SK-N-SH (cell line): ENCODE measurements at regions not wholly inside any gene's neighbourhood (a gene's known extent, or its start where the extent isn't known, plus 50 kb on each side); places are given as distances from the start of the nearest gene placed in this dataset.

Experiments used
- CTCF ChIA-PET: fragments of 300-600, 350-600 bp; formaldehyde crosslinking; extraction: SDS; loops from one replicate; lab custom pipeline; 2021; lab: Yijun Ruan, JAX
- POLR2A ChIA-PET: fragments of 350-600 bp; sonication (Branson Sonifier 250); formaldehyde crosslinking; extraction: SDS; loops from one replicate; lab custom pipeline; 2020; ENCODE audit warnings: antibody characterized with exemption, inconsistent platforms; lab: Yijun Ruan, JAX
- DNase-seq: peaks from one replicate; pipeline ENCODE4 v3.0.0; 2012
- H2AFZ ChIP-seq: fragments of 200-600 bp; sonication (generic); 2 replicates; pipeline ENCODE4 v1.8.1; 2016; ENCODE audit warnings: antibody characterized with exemption, mild to moderate bottlenecking, low read depth
- H3F3A ChIP-seq: fragments of 200-600 bp; sonication (generic); replicated peaks from 2 replicates; pipeline ENCODE3; 2016; ENCODE audit warnings: antibody characterized with exemption, mild to moderate bottlenecking; ENCODE audit not compliant: insufficient read depth
- H3K27ac ChIP-seq, 2 experiments: fragments of 200-500 bp in 1 of 2; fragments of 200-600 bp in 1 of 2; sonication (Bioruptor generic) in 1 of 2; sonication (generic), shearing (Covaris generic) in 1 of 2; 2 replicates each; pipeline versions ENCODE4 v1.5.1 to v1.6.1; 2014 to 2016; ENCODE audit warnings: low read depth in 2 of 2, inconsistent platforms in 1 of 2, low read length in 1 of 2, mild to moderate bottlenecking in 1 of 2, mixed read lengths in 1 of 2
- H3K27me3 ChIP-seq: fragments of 200-600 bp; sonication (generic), shearing (Covaris generic); 2 replicates; pipeline ENCODE4 v1.6.1; 2016; ENCODE audit warnings: mixed run types; ENCODE audit not compliant: insufficient read depth
- H3K36me3 ChIP-seq, 2 experiments: fragments of 200-500 bp in 1 of 2; fragments of 200-600 bp in 1 of 2; sonication (Bioruptor generic) in 1 of 2; sonication (generic) in 1 of 2; replicated peaks in 1 of 2; 2 replicates each; pipeline versions ENCODE3 to v1.5.1; 2014 to 2016; ENCODE audit warnings: low read length in 1 of 2, mild to moderate bottlenecking in 1 of 2; ENCODE audit not compliant: insufficient read depth in 2 of 2, control insufficient read depth in 1 of 2
- H3K4me1 ChIP-seq, 2 experiments: fragments of 200-500 bp in 1 of 2; fragments of 200-600 bp in 1 of 2; sonication (Bioruptor generic) in 1 of 2; sonication (generic), shearing (Covaris generic) in 1 of 2; 2 replicates each; pipeline versions ENCODE4 v1.5.1 to v1.6.1; 2014 to 2016; ENCODE audit warnings: low read depth in 1 of 2, low read length in 1 of 2, mixed run types in 1 of 2; ENCODE audit not compliant: insufficient read depth in 2 of 2, control insufficient read depth in 1 of 2
- H3K4me2 ChIP-seq: fragments of 200-600 bp; sonication (generic), shearing (Covaris generic); 2 replicates; pipeline ENCODE4 v1.6.1; 2017; ENCODE audit warnings: mixed run types
- H3K4me3 ChIP-seq, 2 experiments: fragments of 200-500 bp in 1 of 2; fragments of 200-600 bp in 1 of 2; sonication (Bioruptor generic) in 1 of 2; sonication (generic), shearing (Covaris generic) in 1 of 2; 2 replicates each; pipeline versions ENCODE4 v1.5.1 to v1.8.1; 2014 to 2016; ENCODE audit warnings: low read depth in 2 of 2, inconsistent platforms in 1 of 2, low read length in 1 of 2, mild to moderate bottlenecking in 1 of 2, mixed read lengths in 1 of 2, moderate library complexity in 1 of 2
- H3K79me2 ChIP-seq: fragments of 200-600 bp; sonication (generic); 2 replicates; pipeline ENCODE4 v1.8.1; 2017; ENCODE audit warnings: mild to moderate bottlenecking; ENCODE audit not compliant: insufficient read depth
- H3K9ac ChIP-seq: fragments of 200-600 bp; sonication (generic); 2 replicates; pipeline ENCODE4 v1.6.1; 2017; ENCODE audit warnings: mixed run types
- H3K9me2 ChIP-seq: fragments of 200-600 bp; sonication (generic); 2 replicates; pipeline ENCODE4 v1.6.1; 2017; ENCODE audit warnings: mixed run types
- H3K9me3 ChIP-seq: fragments of 200-600 bp; sonication (generic); 2 replicates; pipeline ENCODE4 v1.6.1; 2017; ENCODE audit warnings: mixed run types, mild to moderate bottlenecking, moderate library complexity
- H4K20me1 ChIP-seq: fragments of 200-600 bp; sonication (generic); 2 replicates; pipeline ENCODE4 v1.6.1; 2017; ENCODE audit warnings: mild to moderate bottlenecking, mixed run types; ENCODE audit not compliant: insufficient read depth
- CHD2 ChIP-seq: fragments of 150-350 bp; IDR thresholded peaks from 2 replicates; pipeline ENCODE4 v1.6.1; 2018; ENCODE audit warnings: low read length; ENCODE audit not compliant: partially characterized antibody
- CTCF ChIP-seq: fragments of 200-600 bp; sonication (generic); IDR thresholded peaks from 2 replicates; pipeline ENCODE4 v1.6.1; 2017; ENCODE audit warnings: antibody characterized with exemption, mild to moderate bottlenecking, moderate library complexity
- ELF1 ChIP-seq: IDR thresholded peaks from 2 replicates; pipeline ENCODE4 v1.4.0; 2012
- EP300 ChIP-seq, 2 experiments: IDR thresholded peaks; 2 replicates each; pipeline versions ENCODE4 v1.4.0 to v1.6.1; 2012; ENCODE audit warnings: borderline replicate concordance in 1 of 2, low read depth in 1 of 2, low read length in 1 of 2
- EZH2phosphoT487 ChIP-seq: fragments of 200-600 bp; sonication (generic); IDR thresholded peaks from 2 replicates; pipeline ENCODE4 v1.6.1; 2017; ENCODE audit warnings: low read depth, mixed run types, mild to moderate bottlenecking, antibody characterized with exemption, moderate library complexity, borderline replicate concordance
- FOXM1 ChIP-seq: IDR thresholded peaks from 2 replicates; pipeline ENCODE4 v1.4.0; 2012; ENCODE audit warnings: low read depth, mild to moderate bottlenecking
- GATA2 ChIP-seq: sonication (generic); formaldehyde crosslinking; IDR thresholded peaks from 2 replicates; pipeline ENCODE4 v1.5.0; 2020; ENCODE audit warnings: mild to moderate bottlenecking, missing genetic modification reagents
- IRF3 ChIP-seq: fragments of 150-350 bp; IDR thresholded peaks from 2 replicates; pipeline ENCODE4 v1.6.1; 2016; ENCODE audit warnings: mild to moderate bottlenecking, low read depth, low read length
- JUND ChIP-seq: IDR thresholded peaks from 2 replicates; pipeline ENCODE4 v1.4.0; 2012
- MAX ChIP-seq: IDR thresholded peaks from 2 replicates; pipeline ENCODE4 v1.4.0; 2012; ENCODE audit warnings: low read depth
- MEF2A ChIP-seq: IDR thresholded peaks from 2 replicates; pipeline ENCODE4 v1.4.0; 2012; ENCODE audit warnings: low read depth, borderline replicate concordance
- MXI1 ChIP-seq: IDR thresholded peaks from 2 replicates; pipeline ENCODE4 v1.6.1; 2012; ENCODE audit warnings: mild to moderate bottlenecking, low read depth, low read length, improper control_type of control experiment
- NRF1 ChIP-seq: IDR thresholded peaks from 2 replicates; pipeline ENCODE4 v1.6.1; 2012; ENCODE audit warnings: low read depth, mild to moderate bottlenecking, low read length
- RCOR1 ChIP-seq: fragments of 150-350 bp; IDR thresholded peaks from 2 replicates; pipeline ENCODE4 v1.6.1; 2017; ENCODE audit warnings: antibody characterized with exemption, low read length
- REST ChIP-seq: IDR thresholded peaks from 2 replicates; pipeline ENCODE4 v1.6.1; 2012; ENCODE audit warnings: mild to moderate bottlenecking, low read depth, low read length, moderate library complexity
- RFX5 ChIP-seq: IDR thresholded peaks from 2 replicates; pipeline ENCODE4 v1.6.1; 2012; ENCODE audit warnings: mild to moderate bottlenecking, improper control_type of control experiment, low read length
- RXRA ChIP-seq: IDR thresholded peaks from 2 replicates; pipeline ENCODE4 v1.4.0; 2012; ENCODE audit warnings: low read depth, mild to moderate bottlenecking, borderline replicate concordance
- SIN3A ChIP-seq: IDR thresholded peaks from 2 replicates; pipeline ENCODE4 v1.6.1; 2012; ENCODE audit warnings: low read depth, mild to moderate bottlenecking, low read length, moderate library complexity, borderline replicate concordance
- TCF12 ChIP-seq: IDR thresholded peaks from 2 replicates; pipeline ENCODE4 v1.4.0; 2012
- TEAD4 ChIP-seq: IDR thresholded peaks from 2 replicates; pipeline ENCODE4 v1.4.0; 2012; ENCODE audit warnings: mild to moderate bottlenecking, borderline replicate concordance; ENCODE audit not compliant: insufficient read depth
- USF2 ChIP-seq: fragments of 150-350 bp; IDR thresholded peaks from 2 replicates; pipeline ENCODE4 v1.6.1; 2017; ENCODE audit warnings: antibody characterized with exemption, low read length, low read depth, borderline replicate concordance
- YY1 ChIP-seq: IDR thresholded peaks from 2 replicates; pipeline ENCODE4 v1.4.0; 2012; ENCODE audit warnings: low read depth, mild to moderate bottlenecking
- WGBS: methylation state at CpG from one replicate; pipeline ENCODE4 v1.1.6; 2017; ENCODE audit warnings: low lambda C conversion rate; 5-methylcytosine and 5-hydroxymethylcytosine counted together

GRCh38 chr1:182281541-182281940 is 110.0 kb downstream of the GLUL start:
- Histone ChIP-seq H3K9ac (no peak overlapping the region), H3K4me1 (peaks cover 0 to 3% of the 10 kb centered on the region in 2 experiments; a peak in 1 of 4 replicates), H3K4me3 (no peak overlapping the region), H3K27ac (no peak overlapping the region), H3F3A (no peaks in the 10 kb centered on the region), H3K36me3 (no peaks in the 10 kb centered on the region), H3K4me2 (no peak overlapping the region), H3K9me2 (no peaks in the 10 kb centered on the region), H3K79me2 (no peaks in the 10 kb centered on the region), H3K9me3 (no peaks in the 10 kb centered on the region), H4K20me1 (no peaks in the 10 kb centered on the region), H2AFZ (no peak overlapping the region), H3K27me3 (no peaks in the 10 kb centered on the region)
- no peak for DNase-seq
- no peak for TF ChIP-seq TEAD4
- TF ChIP-seq RXRA = no peak
- no peak for TF ChIP-seq TCF12
- TF ChIP-seq RCOR1 = no peak
- no peak for TF ChIP-seq CTCF
- no peak for TF ChIP-seq NRF1
- TF ChIP-seq IRF3 = no peak
- TF ChIP-seq EP300 (IDR thresholded peaks at IDR 0.05; ENCODE audit: borderline replicate concordance in 1 of 2, low read depth in 1 of 2, low read length in 1 of 2) = no peak
- TF ChIP-seq MEF2A = no peak
- no peak for TF ChIP-seq RFX5
- no peak for TF ChIP-seq SIN3A
- no peak for TF ChIP-seq CHD2
- TF ChIP-seq MAX = no peak
- TF ChIP-seq FOXM1 = no peak
- TF ChIP-seq ELF1 = no peak
- TF ChIP-seq GATA2 = no peak
- TF ChIP-seq JUND = no peak
- no peak for TF ChIP-seq YY1
- ChIA-PET POLR2A (interaction anchor here (2.1 kb wide), 1 partner anchor 110 kb away, joined by 5 read pairs; the partner anchor contains the start of gene GLUL), CTCF (no interaction called here)
- WGBS = 44% methylated on average over 6 of the region's 6 CpGs

- H3K9ac ChIP-seq = no peak overlapping the region
- DNase-seq = no peak
- no peaks in the 10 kb centered on the region for H3K36me3 ChIP-seq
- ChIA-PET POLR2A (interaction anchor here (0.9 to 2.1 kb wide), 2 partner anchors 23 to 111 kb away, joined by 3 to 5 read pairs; partner anchors contain the start of gene GLUL), CTCF (interaction anchor here (0.7 to 1.4 kb wide), 3 partner anchors 10 to 138 kb away, joined by 3 to 4 read pairs (median 3); no protein-coding TSS in a partner anchor)
- H3K4me1 ChIP-seq = peaks cover 0 to 3% of the 10 kb centered on the region in 2 experiments; a peak in 1 of 4 replicates
- no peak overlapping the region for H3K27ac ChIP-seq
- no peaks in the 10 kb centered on the region for H3K79me2 ChIP-seq
- no peaks in the 10 kb centered on the region for H4K20me1 ChIP-seq
- no peaks in the 10 kb centered on the region for H3K9me2 ChIP-seq
- no peak overlapping the region for H2AFZ ChIP-seq
- no peaks in the 10 kb centered on the region for H3K27me3 ChIP-seq
- H3F3A ChIP-seq = no peaks in the 10 kb centered on the region
- H3K9me3 ChIP-seq = no peaks in the 10 kb centered on the region
- WGBS = 42% methylated on average over 2 of the region's 2 CpGs
- H3K4me2 ChIP-seq = no peak overlapping the region
- no peak overlapping the region for H3K4me3 ChIP-seq
- TF ChIP-seq RXRA = no peak
- TF ChIP-seq REST = no peak
- TF ChIP-seq MXI1 = no peak
- no peak for TF ChIP-seq EZH2phosphoT487
- no peak for TF ChIP-seq NRF1
- no peak for TF ChIP-seq USF2
These were observed 111.1 kb downstream of the GLUL start for GRCh38 chr1:182280504-182280900.
